ENCODE measurements at regions not wholly inside any gene's neighbourhood (a gene's known extent, or its start where the extent isn't known, plus 50 kb on each side); places are given as distances from the start of the nearest gene placed in this dataset.

- ChIA-PET CTCF (no interaction called here), POLR2A (no interaction called here), RAD21 (ENCODE audit: low non-redundant PET in 1 of 2, low total read pairs in 2 of 2, uncharacterized antibody in 2 of 2, unreplicated experiment in 2 of 2) (no interaction called here)
- intact Hi-C loops (cut with micrococcal nuclease): no loop called here
- H2AFZ ChIP-seq (ENCODE audit: low read depth, low read length, poor library complexity, severe bottlenecking): no peak overlapping the region
- DNase-seq (ENCODE audit: low read depth, low spot score): no peak
- no peaks in the 10 kb centered on the region for H3K36me3 ChIP-seq (ENCODE audit: control insufficient read depth in 1 of 2, insufficient read depth in 2 of 2, low read length in 2 of 2)
- no peaks in the 10 kb centered on the region for H3K9me2 ChIP-seq (ENCODE audit: insufficient read depth)
- no peaks in the 10 kb centered on the region for H3K4me1 ChIP-seq (ENCODE audit: control insufficient read depth in 1 of 2, insufficient read depth in 2 of 2, low read length in 2 of 2)
- H3K9me3 ChIP-seq (ENCODE audit: control insufficient read depth in 1 of 2, insufficient read depth in 1 of 2, low read depth in 1 of 2, low read length in 2 of 2): no peaks in the 10 kb centered on the region
- no peaks in the 10 kb centered on the region for H4K20me1 ChIP-seq (ENCODE audit: insufficient read depth)
- TF ChIP-seq ZBTB33 (IDR thresholded peaks at IDR 0.05; ENCODE audit: extremely low read depth, insufficient replicate concordance, low read length): no peak
- no peak for TF ChIP-seq YY1 (IDR thresholded peaks at IDR 0.05; ENCODE audit: extremely low read depth, insufficient replicate concordance, low read depth, low read length)
- no peak for TF ChIP-seq REST (IDR thresholded peaks at IDR 0.05; ENCODE audit: low read depth)
- no peak for TF ChIP-seq JUND (IDR thresholded peaks at IDR 0.05)
- no peak for TF ChIP-seq TCF7L2 (IDR thresholded peaks at IDR 0.05; ENCODE audit: borderline replicate concordance, extremely low read depth, insufficient read depth, insufficient read length)
- TF ChIP-seq SIN3A (IDR thresholded peaks at IDR 0.05; ENCODE audit: low read depth): no peak
- no peak for TF ChIP-seq EGR1 (IDR thresholded peaks at IDR 0.05; ENCODE audit: low read depth)
- no peak for TF ChIP-seq ZFX (IDR thresholded peaks at IDR 0.05)
- TF ChIP-seq POLR2AphosphoS5 (IDR thresholded peaks at IDR 0.05; ENCODE audit: low read depth, low read length): no peak
- no peaks in the 10 kb centered on the region for H3K79me2 ChIP-seq (ENCODE audit: insufficient read depth, low read length)
- H3K27me3 ChIP-seq (ENCODE audit: insufficient read depth, low read length): no peaks in the 10 kb centered on the region
- ATAC-seq: no peak
- no peak overlapping the region for H3K4me2 ChIP-seq (ENCODE audit: low read length)
- H3K9ac ChIP-seq (ENCODE audit: low read length): no peak overlapping the region
- no TSS peak for BruUV-seq (replicated peaks)
- H3K4me3 ChIP-seq (replicated peaks in 1 of 2; ENCODE audit: low read depth in 1 of 2, low read length in 2 of 2): no peak overlapping the region
- no peak overlapping the region for H3K27ac ChIP-seq (ENCODE audit: low read depth, low read length)
These were observed 341.6 kb upstream of the NRSN1 start for GRCh38 chr6:23784301-23784919.
